AG10803 (cell line): ENCODE measurements at regions not wholly inside any gene's neighbourhood (a gene's known extent, or its start where the extent isn't known, plus 50 kb on each side); places are given as distances from the start of the nearest gene placed in this dataset.

ENCODE experiments used
- DNase-seq: peaks from one replicate; pipeline ENCODE4 v3.0.0; 2010; ENCODE audit warnings: low read depth
- H3K4me3 ChIP-seq: 2 replicates; pipeline ENCODE4 v1.5.1; 2011; ENCODE audit warnings: mild to moderate bottlenecking, low read length, control low read depth
- CTCF ChIP-seq: conservative IDR thresholded peaks from 2 replicates; pipeline ENCODE4 v1.5.1; 2011; ENCODE audit warnings: mild to moderate bottlenecking, low read length, control low read depth, inconsistent platforms

GRCh38 chr6:55643861-55644260 lies 64.9 kb upstream of the HMGCLL1 start:
- no peak for TF ChIP-seq CTCF
- H3K4me3 ChIP-seq, result no peak overlapping the region
- DNase-seq, result no peak

GRCh38 chr6:55642366-55642765 lies 63.4 kb upstream of the HMGCLL1 start:
- no peak for TF ChIP-seq CTCF
- no peak for DNase-seq
- H3K4me3 ChIP-seq, result no peak overlapping the region

- H3K4me3 ChIP-seq, result no peak overlapping the region
- no peak for DNase-seq
- no peak for TF ChIP-seq CTCF
Observed at GRCh38 chr6:55636406-55637102, 57.6 kb upstream of the HMGCLL1 start.

- no peak for DNase-seq
- no peak for TF ChIP-seq CTCF
- no peak overlapping the region for H3K4me3 ChIP-seq
Observed at GRCh38 chr6:55633471-55633870, 54.5 kb upstream of the HMGCLL1 start.

- DNase-seq, result no peak
- H3K4me3 ChIP-seq, result no peak overlapping the region
- TF ChIP-seq CTCF, result no peak
Observed at GRCh38 chr6:55632953-55633352, 54.0 kb upstream of the HMGCLL1 start.
